DMS53 (cell line): ENCODE measurements at regions not wholly inside any gene's neighbourhood (a gene's known extent, or its start where the extent isn't known, plus 50 kb on each side); places are given as distances from the start of the nearest gene placed in this dataset.

Experiments
- DNase-seq: peaks from one replicate; lab custom pipeline; 2025; lab: John Stamatoyannopoulos, UW

DNA sequence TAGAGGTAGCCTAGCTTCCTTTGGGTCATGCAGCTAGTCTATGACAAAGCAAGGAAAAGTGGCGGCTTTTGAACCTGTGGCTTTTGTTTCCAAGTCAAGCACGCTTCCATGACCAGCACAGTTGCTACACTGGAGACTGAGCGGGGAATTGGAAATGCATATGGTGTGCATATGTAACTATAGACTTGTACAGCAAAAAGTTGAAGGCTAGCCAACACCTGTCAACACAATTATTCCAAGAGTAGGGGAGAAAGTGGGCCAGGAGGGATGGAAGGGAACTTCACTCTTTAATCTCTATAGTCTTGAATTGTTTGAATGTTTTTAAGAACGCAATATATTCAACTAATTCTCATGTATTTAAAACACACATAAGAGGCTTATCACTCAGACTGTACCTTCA is 218.5 kb upstream of the CADM1 start:
- DNase-seq: no peak

DNA sequence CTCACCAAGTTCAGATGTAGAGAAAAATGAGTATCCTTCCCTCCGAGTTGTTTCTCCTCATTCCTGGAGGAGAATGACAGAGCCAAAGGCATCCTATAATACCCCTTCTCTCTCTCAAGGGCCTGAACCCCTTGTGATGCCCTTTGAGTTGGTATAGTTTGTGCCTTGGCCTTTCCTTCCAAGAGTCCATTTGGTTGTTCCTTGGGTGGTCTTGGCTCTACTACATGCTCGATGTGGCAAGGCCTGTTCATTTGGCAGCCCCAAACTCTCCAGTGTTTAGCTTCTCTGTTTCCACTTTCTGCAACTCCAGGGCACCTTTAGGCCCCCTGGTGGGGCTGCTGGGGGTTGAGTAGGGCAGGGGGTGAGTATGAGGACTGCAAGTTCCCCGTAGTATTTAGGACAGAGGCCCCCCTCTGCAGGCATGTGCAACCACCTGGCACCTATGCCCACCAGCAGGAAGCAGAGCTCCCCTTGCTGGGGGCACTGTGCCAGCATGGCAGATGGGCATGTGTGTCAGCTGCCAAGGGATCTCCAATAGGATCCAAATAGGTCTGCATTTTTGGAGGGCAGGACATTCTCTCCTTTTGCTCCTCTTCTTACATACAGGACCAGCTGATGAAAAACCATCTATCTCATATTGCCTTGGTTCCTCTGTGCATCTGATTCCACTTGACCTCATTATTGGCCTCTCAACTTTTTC is 217.2 kb upstream of the CADM1 start:
- DNase-seq: no peak

DNA sequence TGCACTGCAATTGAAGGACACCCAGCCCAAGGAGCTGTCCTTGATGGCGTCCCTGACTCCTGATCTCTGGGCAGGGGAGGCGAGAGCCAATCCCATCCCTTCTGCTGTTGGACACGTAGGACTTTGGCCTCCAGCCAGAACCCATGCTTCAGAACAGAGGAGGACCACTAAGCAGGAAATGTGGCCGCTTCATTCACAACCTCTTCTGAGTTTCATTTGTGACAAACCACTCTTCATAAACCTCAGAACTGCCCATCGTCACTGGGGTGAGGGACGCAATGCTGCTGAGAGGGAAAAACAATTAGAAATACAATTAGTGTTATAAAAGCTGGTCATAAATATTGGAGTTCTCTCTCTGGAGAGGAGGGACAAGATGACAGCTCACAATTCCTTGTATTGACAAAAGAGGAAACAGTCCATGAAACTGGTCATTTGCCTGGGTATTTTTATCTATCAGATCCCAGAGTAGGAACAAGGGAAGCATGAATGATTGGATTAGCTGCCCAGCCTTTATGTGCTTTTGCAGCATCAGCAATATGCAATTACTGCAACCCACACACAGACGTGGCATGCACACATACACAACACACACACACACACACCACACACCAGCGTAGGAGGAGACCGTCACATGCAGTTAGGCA is 216.5 kb upstream of the CADM1 start:
- no peak for DNase-seq

DNA sequence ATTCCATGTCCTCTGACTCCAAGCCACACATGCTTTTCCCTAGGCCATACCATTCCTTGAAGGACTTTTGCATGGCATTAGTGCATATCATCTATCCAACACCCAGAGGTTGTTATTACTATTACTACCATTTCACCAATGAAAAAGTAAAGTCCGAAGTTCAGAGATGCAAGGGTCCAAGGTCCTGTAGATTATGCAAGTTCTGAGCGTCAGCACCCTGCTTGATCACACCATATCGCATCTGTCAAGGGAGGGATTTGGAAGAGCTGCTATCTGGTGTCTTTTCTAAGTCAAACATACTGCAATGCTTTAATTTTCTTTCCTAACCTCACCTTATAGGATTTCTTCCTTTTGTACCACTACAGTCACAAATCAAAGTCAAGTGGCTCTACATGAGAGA is 214.7 kb upstream of the CADM1 start:
- DNase-seq: no peak

DNA sequence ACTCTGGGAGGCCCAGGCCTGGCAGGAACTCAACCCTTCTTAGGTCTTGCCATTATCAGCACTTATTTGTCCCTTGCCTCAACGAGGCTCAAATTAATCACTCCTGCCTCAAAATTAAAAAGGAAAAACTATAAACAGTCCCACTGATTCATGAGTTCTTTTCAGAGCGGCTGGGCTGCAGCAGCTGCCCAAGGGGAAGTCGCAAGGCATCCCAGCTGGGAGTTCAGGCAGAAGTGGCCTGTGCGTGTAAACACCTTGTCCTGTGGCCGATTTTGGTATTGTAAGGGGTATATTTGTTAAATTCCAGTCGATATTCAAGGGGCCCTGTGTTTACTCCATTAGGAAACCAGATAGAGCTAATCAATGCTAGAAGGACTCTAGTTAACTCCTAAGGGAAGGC is 213.9 kb upstream of the CADM1 start:
- DNase-seq: no peak

DNA sequence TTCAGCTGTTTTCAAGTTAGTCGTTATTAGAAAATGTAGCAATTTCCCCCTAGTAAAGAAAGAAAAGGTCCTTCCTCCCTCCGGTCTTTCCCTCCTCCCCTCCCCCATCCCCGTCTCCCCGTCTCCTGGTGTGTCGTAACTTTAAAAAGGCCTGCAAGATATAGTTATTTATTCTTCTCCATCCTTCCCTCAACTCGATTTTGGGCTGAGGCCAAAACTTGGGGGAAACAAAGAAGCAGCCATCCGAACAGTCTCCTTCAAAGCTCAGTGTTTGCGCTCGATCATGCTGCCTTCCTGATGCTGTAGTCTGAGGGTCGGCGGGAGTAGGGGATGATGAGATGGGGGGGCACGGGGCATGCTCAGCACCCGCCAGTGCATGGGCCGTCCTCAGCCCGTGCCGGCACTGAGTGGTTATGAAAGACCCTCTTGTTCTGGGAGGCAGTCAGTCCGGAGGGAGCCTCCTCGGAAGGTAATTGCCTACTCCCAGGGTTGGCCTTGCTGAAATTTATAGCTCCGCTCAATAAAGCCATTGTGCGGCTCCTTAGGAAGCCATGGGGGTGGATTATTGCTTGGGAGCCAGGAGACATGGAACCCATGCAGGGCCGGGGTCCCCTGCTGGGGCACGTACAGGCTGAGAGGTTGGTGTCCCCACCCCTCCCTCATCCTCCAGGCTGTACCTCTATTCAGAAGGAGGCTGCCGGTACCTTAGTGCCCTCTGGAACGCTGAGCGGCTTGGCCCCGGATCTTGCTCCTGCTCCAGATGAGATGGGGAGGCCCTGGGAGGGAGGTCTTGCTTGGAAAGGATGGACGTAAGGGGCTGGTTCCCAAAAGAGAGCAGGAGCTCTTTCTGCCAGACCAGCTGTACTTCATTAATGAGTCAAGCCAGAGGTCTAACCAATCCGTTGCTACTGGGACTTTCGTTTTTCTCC is 212.7 kb upstream of the CADM1 start:
- no peak for DNase-seq

DNA sequence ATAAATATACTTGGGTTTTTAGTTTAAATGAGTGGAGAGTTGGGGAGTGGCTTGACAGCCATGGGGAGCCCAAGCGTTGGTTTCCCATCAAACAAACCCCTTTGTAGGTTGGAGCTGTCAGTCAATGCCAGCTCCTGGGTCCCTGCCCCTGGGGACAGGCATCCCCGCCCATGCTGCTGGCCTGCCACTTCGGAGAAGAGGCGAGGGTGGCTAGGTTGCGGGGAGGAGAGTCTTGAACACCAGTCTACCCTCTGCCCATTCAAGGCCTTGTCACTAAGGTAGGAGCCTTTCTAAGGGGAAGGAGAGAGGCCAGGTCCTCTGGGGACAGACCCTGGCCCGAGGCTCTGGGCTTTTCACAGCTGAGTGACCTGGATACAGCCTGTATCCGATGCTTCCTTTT is 211.9 kb upstream of the CADM1 start:
- no peak for DNase-seq

DNA sequence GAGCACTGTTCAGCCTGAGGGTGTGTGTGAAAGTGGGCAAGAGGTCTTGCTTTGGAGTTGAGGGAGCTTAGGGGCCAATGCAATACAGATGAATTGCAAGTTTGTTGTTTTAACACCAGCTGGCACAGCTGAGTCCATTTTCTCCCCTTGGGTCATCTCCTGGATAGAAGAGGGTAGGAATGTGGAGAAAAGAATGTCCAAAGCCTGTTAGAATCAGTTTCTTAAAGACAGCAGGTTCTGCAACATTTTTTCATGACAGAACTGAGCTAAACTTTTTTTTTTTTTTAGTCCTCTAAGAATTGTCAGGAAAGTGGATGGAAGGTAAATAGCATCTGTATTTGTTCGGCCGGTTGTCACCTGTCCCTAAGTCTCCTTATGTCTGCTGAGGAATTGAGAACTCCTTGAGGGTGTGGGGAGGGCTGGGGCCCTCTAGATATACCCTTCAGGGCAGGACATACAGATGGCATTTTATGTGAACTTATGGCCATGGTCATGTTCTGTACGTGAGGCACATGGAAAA is 211.1 kb upstream of the CADM1 start:
- DNase-seq: no peak

DNA sequence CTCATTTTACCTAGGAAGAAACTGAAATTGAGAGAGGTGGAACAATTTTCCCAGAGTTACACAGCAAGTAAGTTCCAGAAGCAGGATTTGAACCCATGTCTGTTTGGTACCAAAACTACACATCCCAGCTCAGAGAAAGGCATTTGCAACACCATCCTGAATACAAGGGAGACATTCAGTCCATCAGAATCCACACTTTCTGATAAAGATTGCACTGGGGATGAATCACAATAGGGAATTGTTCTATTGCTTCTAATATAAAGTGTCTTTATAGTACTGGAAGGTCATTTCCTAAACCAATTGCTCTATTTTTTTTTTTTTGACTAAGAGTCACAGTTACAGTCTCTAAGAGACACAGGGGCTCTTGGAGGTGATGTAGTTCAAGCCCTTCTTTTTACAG is 208.1 kb upstream of the CADM1 start:
- no peak for DNase-seq

DNA sequence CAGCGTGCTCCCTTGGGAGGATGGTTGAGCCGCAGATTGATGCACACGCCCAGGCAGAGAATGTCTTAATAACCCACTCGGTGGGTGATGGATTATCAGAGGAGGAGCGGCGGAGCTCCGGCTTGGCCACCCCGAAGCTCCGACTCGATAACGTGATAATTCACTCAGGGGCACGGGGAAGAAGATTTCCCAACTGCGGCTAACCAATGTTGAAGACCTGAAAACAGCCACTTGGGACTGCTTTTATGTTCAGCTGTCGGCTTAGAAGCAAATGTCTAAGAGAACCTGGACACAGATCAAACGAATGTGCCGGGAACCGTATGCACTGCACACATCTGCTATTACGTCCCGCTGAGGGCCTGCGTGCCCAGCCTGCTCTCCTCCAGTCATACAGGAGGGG is 206.8 kb upstream of the CADM1 start:
- peak; percentile 72 for DNase-seq

DNA sequence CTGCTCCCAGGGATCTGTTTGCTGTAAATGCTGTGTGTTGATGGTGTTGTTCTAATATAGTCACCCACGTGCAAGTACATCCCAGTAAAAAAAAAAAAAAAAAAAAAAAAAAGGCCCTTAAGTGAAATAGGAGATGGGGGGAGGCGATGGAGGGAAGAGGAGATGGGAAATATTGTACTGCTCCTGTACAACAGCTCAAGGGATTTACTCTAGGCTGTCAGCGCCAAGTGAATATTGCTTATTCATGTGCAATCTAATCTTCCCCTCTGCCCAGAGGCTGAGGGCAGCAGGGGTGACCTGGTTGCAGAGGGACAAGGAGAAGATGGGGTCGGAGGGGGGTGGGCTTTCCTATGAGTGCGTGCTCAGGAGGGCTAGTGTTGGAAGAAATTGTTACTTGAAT is 206.2 kb upstream of the CADM1 start:
- DNase-seq: no peak

DNA sequence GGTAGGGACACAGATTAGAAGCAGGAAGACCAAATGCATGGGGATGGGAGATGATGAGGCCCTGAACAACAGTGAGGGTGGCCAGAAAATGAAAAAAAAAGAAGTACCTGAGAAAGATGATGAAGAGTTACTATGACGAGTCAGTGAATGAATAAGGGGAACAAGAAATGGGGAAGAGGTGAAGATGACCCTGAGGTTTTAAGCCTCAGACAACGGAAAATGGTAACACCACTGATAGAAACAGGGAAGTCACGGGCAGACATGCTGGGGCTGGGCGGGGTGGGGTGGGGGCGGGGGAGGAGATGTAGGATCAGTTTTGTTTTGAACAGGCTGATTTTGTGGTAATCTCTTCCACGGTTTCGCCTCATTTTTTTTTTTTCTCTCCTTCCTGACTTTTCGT is 205.1 kb upstream of the CADM1 start:
- no peak for DNase-seq

DNA sequence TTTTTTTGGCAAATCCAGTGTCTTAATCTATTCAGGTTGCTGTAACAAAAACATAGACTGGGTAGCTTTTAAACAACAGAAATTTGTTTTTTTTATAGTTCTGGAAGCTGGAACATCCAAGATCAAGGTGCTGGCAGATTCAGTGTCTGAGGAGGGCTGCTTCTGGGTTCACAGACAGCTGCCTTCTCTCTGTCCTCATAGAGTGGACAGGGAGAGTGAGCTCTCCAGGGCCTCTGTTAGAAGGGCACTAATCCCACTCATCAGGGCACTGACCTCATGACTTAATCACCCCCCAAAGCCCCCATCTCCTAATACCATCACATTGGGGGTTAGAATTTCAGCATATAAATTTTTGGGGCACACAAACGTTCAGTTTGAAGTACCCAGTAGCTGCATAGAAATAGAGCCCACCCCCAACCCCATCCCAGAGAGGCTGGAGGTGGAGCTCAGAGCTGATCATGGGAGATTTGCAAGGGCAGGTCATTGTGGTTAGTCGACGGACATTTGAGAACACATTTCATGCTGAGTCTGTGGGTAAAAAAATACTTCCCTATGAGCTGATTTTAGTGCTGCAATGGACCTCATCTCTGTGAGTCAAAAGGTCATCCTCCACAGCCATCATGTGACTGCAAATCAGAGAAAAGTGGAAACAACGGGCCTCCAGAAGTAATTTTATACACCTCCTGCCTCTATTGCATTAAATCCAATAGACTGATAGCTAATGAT is 203.1 kb upstream of the CADM1 start:
- no peak for DNase-seq

DNA sequence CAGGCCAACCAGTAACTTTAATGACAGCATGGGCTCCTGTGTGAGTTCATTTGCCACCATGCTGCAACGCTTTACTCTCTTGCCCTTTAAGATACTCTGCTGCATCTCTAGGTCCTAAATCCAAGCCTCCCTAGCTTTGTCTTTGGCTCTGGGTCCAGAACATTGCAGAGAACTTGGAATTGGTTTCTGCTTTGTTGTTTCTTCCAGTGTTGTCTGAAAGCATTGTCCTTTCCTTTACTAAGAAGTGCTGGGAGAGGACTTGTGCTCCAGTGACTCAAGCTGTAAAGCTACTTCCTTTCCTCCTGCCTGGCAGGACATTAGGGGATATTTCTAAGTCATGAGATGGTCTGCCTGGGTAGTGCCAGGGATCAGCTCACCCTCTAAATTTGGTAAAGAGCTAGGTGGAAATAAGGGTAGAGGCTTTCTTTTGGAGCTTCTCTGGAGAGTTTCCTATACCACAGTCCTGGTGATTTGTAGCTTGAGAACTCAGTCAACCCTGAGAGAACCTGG is 202.5 kb upstream of the CADM1 start:
- DNase-seq: no peak

DNA sequence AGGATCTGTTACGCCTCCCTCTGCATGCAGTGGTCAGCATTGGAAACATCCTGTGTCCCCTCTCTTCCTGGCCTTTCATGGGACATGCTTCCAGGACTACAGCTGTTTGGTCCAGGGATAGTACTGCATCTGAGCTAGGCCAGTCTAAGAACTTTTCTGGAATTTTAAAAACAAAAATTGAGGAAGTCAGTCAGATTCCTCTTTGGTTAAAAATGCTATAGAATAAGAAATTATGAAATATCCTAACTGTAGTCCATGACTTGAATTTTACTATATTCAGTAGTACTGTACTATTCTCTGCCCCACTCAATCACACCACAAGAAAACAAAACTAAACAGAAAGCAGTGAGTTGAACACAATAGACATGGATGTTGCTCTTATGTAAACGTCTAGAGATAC is 201.0 kb upstream of the CADM1 start:
- no peak for DNase-seq

DNA sequence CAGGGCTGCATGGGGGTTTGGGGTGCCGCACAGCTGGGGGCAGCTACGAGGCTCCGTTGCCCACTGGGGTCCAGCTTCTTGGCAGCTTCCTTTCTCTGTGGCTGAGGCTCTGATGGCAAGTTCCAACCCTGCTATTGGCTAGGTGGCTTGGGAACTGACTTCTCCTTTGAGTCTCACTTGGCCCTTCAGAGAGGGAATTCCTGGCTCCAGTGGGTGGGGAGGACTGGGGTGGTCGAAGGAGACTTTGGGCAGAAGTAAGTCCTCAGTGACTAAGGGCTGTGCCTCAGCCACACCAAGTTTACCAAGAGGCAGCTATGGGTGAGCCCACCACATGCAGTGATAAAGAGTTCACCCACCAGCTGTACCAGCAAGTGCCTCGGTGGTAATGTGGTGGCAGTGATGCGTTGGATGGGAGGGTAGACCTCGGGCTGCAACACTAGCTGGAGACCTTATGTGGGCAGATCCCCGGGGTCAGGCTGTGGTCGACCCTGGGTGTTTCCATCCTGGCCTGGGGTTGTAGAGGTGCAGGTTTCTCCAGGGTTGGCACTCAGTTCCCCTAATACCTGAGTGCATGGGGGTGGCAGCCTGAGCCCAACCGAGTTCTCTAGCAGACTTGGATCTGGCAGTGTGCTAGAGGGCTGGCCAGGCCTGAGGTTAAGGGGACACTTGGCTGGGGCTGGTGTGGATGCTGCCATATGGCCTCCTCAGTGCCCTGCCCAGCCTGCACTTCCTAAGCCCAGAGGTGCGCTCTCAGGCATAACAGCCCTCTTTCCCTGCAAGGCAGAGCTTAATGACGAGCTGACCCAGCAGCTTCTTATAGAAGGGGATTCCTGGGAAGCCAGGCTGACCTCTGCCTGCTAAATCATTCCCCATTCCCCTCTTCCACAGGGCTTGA is 197.0 kb upstream of the CADM1 start:
- DNase-seq: no peak

DNA sequence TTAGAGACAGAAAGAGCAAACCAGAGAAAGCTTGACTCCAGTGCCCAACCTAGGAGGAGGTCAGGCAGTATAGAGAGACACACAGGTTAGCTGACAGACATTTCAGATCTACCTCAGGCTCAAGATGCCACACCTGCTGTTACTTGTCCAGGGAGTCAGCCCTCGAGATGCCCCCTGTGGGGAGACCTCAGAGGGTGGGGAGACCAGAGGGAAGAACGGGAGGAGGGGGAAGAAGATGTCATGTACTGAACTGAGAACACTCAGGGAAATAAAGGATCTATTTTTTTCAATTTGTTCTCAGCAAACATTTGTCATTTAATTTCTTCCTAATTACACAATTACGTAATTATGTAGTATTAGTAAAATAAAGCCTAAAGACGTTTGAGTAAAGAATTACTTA is 196.3 kb upstream of the CADM1 start:
- no peak for DNase-seq

DNA sequence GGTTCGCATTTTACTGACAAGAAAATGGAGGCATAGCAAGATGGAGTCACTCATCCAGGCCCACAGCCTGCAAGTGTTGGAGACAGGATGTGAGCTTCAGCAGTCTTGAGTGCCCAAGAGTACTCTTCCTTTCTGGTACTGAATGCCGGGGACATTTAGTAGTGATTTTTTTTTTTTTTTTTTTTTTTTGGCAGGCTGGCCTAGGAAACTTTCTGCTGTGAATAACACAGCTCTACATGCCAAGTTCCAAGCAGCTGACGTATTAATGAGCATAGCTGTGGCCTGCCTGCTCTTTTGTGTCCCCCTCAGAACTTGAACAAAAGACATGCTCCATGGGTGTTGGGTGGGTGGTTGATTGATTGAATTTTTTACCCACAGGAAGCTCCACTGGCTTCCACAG is 195.5 kb upstream of the CADM1 start:
- DNase-seq: no peak

DNA sequence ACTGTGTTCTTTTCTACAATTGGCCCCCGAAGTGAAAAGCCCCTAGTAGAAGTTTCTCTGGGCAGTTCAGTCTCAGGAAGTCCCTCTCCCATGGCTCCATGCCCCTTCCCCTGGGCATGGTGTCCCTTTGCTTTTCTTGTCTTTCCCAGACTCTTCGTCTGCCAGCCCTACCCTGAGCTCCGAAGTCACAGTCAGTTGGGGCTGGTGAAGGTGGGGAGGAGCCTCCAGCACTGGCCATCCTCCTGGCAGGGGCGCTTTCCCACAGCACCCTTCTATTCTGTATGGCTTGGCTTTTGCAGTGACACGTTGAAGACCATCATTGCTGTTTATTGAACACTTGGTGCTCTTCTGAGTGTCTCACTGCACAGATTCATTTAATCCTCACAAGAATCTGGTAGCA is 195.1 kb upstream of the CADM1 start:
- no peak for DNase-seq

DNA sequence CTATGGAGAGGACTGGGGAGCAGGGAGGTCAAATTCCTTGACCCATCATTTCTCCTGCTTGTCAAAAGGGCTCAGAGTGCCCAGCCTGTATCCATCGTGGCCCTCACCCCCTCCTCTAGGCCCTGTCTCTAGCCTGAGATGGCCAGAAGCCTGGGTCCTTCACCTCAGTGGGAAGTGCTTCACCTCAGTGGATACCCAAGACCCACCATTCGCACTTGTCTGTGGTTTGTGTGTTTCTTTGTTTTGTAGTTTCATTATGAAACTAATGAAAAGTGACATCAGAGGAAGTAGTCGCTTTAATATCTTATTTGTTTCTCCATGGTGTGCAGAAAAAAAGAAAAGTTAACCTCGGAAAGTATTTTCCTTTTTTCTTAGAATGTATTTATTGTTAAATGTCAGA is 194.0 kb upstream of the CADM1 start:
- no peak for DNase-seq

DNA sequence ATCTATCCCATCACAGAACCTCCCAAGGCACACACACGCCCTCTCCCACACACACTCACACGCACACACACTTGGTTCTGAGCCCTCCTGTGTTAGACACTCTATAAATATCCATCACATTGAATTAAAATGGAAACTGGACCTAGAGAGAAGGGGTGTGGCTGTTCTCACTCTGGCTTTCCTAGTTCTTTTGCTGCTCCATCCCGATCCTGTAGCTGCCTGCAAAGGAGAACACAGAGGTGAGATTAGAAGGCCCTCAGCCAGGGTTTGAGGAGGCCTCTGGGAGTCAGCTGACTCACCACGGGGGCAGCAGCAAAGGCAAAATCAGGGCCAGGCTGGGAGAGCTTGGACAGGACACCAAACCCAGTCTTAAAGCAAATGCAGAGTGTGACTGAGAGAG is 192.3 kb upstream of the CADM1 start:
- DNase-seq: no peak
